HG03139 (cell line): ENCODE measurements at regions not wholly inside any gene's neighbourhood (a gene's known extent, or its start where the extent isn't known, plus 50 kb on each side); places are given as distances from the start of the nearest gene placed in this dataset.
"Not testable (repeated sequence)": the region's sequence is repeated elsewhere in the genome, so short reads cannot be mapped to it uniquely, and the experiment has no call there.

Experiments
- ATAC-seq: cut with Tn5 transposase; IDR thresholded peaks from one replicate; pipeline ENCODE4 v1.9.1; 2021; ENCODE audit not compliant: unreplicated experiment

DNA sequence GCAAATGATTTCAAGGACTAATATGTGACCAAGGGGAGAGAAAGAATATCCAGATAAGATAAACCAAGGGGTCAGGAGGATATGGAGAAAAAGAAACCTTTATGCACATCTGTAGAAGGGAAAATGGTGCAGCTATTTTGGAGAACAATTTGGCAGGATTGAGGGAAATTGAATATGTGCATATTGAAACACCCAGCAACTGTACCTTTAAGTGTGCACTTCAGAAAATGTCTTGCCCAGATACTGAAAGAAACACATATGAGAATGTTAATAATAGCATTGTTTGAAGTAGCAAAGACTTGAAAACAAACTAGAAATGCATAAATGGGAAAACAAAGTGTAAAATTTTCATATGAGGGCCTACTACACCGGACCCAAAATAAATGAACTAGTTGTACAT lies 599.6 kb downstream of the PSAT1 start:
- ATAC-seq, result no peak

GRCh38 chr9:78898234-78898633 lies 601.3 kb downstream of the PSAT1 start:
- no peak for ATAC-seq

DNA sequence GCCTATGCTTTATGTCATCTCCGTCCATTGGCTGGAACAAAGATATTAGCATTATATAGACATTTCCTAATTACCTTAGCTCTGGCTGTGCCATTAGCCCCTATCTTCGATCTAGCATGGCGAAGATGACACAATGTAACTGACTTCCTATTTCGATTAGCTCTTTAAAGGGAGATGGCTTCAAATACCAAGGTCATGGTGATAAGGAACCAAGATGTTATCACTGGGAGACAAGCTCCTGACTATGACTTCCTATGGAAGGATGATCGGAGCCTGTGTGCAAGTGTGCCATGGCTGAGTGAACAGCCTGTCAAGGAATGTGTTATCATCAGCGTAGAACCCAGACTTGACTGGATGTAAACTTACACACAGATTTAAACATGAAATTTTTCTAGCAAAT lies 602.1 kb downstream of the PSAT1 start:
- no peak for ATAC-seq

DNA sequence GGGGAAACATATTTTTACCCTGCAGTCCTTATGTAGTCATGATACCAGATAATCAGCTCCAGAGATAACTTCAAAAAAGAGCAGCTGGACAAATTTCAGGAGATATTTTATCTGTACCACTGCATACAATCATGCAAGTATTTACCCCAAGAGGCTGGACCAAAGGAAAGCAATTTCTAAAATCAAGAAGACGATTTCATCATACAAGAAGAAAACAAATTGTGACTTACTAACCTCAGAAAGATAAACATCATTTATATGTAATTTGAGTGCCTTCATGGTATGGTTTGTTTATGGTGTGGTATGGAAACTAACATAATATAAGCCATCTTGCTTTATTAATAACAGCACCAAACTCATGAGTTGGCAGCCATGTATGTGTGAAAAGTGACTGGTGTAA lies 603.6 kb downstream of the PSAT1 start:
- ATAC-seq, result no peak

DNA sequence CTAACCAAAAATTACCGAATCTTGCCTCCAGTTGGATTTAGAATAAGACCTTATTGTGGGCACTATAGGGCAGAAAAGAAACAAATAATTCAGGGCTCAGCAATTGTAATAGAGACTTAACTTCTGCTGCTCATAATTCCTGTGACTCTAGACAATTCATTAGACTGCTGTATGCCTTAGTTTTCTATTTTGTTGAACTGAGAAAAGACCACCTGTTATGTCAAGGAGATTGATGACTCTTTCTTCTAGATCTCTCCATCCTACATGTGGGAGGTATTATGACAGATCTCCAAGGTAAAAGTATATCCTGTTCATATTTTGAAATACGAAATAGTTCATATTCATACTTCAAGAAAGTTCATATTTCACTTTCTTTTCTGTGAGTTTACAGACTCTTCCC lies 605.1 kb downstream of the PSAT1 start:
- no peak for ATAC-seq

DNA sequence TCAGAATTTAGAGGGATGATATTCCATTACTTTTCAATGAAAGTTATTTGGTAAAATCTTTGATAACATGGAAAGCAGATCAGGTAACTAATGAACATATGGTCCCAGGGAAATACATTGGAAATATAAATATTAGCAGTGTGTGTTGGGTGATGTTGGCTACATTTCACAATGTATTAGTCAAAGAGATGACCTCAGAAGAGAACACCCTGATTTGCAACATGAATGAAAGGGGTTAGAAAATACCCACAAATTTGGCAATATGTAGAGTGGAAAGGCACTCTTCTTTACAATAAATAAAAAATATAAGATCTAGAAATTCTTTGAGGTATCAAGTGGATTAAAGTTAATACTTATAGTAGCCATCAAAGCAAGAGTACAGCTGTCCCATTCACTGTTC lies 606.7 kb downstream of the PSAT1 start:
- ATAC-seq, result no peak

DNA sequence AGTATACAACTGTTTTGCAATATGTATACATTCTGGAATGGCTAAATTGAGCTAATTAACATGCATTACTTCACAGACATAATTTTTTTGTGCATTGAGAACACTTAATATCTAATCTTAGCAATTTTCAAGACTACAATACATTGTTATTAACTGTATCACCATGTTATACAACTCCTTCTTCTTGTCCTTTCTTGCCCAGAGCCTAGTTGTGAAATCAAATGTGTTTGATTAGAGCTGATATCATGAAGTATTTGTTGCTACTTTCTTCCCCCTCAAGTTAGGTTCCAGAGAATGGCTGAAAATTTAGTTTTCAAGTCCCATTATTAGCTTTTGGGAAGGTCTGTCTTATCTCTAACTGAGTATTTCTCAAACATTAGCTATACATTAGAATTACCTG lies 607.8 kb downstream of the PSAT1 start:
- no peak for ATAC-seq

DNA sequence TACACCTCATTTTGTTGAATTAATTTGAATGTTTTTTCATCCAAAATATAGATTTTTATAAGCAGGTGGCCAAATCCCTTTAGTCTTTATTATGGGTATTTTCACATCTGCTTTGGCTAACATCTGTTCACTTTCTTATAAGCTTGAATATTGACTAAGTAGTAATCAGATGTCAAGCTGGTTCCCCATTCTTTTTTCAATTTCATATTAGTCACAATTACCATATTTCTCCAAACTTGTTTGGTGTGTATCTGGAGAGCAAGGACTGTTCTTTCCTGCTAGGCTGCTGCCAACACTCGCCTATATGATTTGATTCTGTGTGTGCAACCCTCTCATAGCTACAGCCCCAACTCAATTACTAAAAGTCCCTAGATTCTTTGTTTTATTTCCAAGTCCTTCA lies 608.5 kb downstream of the PSAT1 start:
- ATAC-seq, result no peak

GRCh38 chr9:78905986-78906755 lies 609.2 kb downstream of the PSAT1 start:
- ATAC-seq, result no peak

GRCh38 chr9:78909566-78909965 lies 612.6 kb downstream of the PSAT1 start:
- no peak for ATAC-seq

GRCh38 chr9:78916884-78917283 lies 620.0 kb downstream of the PSAT1 start:
- ATAC-seq, result not testable (repeated sequence)

GRCh38 chr9:78918976-78919375 lies 622.1 kb downstream of the PSAT1 start:
- no peak for ATAC-seq

DNA sequence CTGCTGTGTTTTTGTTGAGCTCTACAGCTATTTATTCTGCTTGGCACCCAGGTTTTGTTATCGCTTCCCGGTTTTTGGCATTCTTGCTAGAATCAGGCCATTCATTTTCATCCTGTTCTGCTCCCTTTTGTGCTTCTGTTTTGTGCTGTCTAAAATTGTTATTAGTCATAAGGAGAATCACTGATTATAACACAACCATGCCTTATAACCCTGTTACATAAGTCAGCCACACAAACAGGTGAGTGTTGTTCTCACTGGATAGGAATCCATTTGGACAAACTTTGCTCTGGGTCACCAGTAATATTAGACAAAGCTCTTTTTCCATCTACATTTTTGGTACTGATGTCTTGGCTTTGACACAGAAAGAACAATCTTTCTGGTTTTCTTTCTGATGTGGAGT lies 622.8 kb downstream of the PSAT1 start:
- ATAC-seq, result no peak

GRCh38 chr9:78921341-78921740 lies 624.4 kb downstream of the PSAT1 start:
- ATAC-seq, result no peak

GRCh38 chr9:78923966-78924659 lies 627.2 kb downstream of the PSAT1 start:
- ATAC-seq, result no peak

GRCh38 chr9:78927099-78927940 lies 630.4 kb downstream of the PSAT1 start:
- no peak for ATAC-seq

DNA sequence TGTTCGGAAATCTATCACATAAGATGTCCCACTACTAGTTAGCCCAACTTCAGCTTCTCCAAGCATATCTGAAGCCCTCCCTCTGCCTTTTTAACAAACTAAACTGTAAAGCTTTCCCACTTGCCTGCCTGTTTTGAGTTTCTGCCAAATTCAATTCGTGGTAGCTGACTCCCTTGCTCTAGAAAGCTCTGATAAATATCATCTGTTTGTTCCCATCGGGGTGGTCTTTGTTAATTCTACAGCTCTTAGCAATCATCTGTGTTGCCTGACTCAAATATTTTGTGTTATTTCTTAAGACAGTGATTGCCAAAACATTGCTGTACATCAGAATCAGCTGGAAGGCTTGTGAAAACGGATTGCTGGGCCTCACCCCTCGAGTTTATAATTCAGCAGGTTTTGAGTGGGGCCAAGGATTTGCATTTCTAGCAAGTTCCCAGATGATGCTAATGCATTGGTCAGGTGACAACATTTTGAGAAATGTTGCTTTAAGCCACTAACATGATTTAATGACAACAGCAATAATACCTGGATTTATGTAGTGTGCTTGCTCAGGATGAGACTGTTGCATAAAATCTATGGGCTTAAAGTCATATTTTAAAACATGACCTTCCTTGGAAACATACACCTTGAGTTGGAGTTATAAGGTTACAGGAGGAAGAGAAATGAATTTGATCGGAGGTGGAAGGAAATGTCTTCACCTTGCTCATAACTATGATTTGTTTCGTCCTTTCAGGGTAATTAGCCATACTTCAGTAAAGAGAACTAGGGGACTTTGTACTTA lies 631.9 kb downstream of the PSAT1 start:
- no peak for ATAC-seq

- ATAC-seq, result no peak
Measured at GRCh38 chr9:78930281-78930680, 633.4 kb downstream of the PSAT1 start.

- no peak for ATAC-seq
Measured at GRCh38 chr9:78932849-78933627, 636.1 kb downstream of the PSAT1 start.

- no peak for ATAC-seq
Measured at GRCh38 chr9:78934880-78935279, 636.9 kb upstream of the TLE4 start.
